HG02642 (cell line): ENCODE measurements at regions not wholly inside any gene's neighbourhood (a gene's known extent, or its start where the extent isn't known, plus 50 kb on each side); places are given as distances from the start of the nearest gene placed in this dataset.
"Not testable (repeated sequence)": the region's sequence is repeated elsewhere in the genome, so short reads cannot be mapped to it uniquely, and the experiment has no call there.

Experiments used
- ATAC-seq: cut with Tn5 transposase; IDR thresholded peaks from one replicate; pipeline ENCODE4 v1.9.1; 2021; ENCODE audit warnings: mild to moderate bottlenecking; ENCODE audit not compliant: unreplicated experiment, poor library complexity

- no peak for ATAC-seq
Measured at GRCh38 chr15:38842226-38842625, 277.6 kb upstream of the RASGRP1 start.

- no peak for ATAC-seq
Measured at GRCh38 chr15:38843051-38843501, 278.5 kb upstream of the RASGRP1 start.

GRCh38 chr15:38843736-38844590 is 279.3 kb upstream of the RASGRP1 start:
- ATAC-seq = no peak

DNA sequence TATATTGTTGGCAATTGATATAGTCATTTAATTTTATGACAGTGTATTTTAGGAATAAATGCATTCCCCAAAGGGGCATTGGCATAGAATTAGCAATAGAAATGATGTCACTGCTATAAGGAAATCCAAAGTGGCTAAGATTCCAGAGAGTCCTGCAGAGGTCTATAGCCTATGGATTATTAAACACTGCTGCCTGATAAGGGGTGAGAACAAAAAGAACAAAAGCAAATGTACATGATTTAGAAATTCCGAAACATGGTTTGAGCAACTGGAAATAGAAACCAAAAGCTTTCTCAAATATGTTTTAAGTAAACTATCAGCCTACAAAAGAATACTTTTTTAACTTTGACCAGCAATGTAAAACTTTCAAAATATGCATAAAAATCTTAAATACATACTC is 280.1 kb upstream of the RASGRP1 start:
- ATAC-seq = no peak

- no peak for ATAC-seq
Measured at GRCh38 chr15:38846346-38846745, 281.7 kb upstream of the RASGRP1 start.

DNA sequence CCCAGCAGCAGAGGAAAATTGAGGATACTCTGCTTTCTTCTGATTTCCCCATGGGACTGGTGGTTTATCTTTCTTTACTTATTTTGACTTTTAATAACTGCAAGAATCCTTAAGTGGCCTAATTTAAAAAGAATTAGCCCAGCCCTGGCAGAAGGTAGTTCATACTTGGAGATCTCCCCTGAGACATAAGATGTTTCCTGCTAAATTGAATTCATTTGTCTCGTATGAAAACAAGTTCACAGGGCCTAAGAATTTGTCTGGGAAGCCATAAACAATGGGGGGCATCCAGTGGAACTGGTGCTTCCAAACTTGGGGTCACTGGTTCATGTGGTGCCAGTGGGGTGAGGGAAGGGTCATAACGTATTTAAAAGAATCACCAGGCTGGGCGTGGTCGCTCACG is 283.1 kb upstream of the RASGRP1 start:
- ATAC-seq = no peak

GRCh38 chr15:38849046-38849445 is 284.4 kb upstream of the RASGRP1 start:
- ATAC-seq = no peak

- ATAC-seq = not testable (repeated sequence)
Measured at GRCh38 chr15:38852188-38852587, 287.6 kb upstream of the RASGRP1 start.

- no peak for ATAC-seq
Measured at GRCh38 chr15:38853608-38854007, 289.0 kb upstream of the RASGRP1 start.

DNA sequence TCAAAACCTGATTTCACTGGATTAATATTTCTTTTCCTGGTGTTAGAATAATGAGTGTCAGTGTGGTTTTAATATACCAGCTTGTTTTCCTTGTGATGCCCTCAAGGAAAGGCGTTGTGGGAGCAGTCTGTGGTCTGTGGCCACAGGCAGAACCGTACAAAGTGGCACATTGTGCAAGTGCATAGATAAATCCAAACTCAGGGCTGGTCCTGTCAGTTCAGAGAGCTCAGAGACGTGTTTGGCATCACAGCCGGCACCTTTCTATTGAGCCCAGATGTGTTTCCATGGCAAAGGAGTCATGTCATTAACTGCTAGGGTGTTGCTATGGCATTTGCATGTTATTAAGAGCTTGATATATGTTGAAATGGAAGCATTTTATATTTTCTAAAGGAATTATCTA is 289.9 kb upstream of the RASGRP1 start:
- ATAC-seq = no peak

DNA sequence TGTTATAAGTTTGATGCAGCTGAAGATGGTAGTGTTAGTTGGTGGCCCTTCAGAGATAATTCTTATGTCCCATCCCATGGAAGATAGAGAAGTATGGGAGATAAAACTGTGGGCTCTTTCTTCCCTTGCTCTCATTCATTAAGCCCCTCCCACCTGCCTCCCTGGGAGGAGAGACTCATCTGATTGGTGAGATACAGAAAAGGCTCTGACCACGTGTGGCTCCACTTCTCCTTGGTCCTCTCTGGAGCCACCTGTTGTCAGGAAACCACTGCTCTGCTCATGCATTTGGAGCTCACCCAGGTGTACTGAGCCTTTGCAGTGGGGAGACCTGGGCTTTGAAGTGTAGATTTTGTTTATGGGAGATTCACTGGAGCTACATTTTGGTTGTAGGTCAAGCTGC is 293.2 kb upstream of the RASGRP1 start:
- ATAC-seq = no peak

- ATAC-seq = no peak
Measured at GRCh38 chr15:38859574-38859973, 295.0 kb upstream of the RASGRP1 start.

DNA sequence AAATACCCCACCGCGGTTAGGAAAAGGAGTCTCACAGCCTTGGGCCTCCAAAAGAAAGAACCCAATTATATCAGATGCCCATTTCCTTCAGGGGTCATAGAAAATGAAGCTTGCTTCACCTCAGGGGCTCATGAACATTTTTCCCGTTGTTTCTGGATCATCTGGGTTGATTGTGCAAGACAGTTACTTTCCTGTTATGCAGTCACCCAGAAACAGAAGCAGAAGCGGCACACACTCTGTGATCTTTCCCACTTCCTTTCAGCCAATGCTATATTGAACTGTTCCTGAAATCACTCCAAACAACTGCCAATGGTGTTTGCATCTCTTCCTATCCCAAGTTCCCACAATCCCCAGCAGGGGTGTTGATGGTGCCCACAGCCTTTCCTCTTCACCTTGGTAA is 295.6 kb upstream of the RASGRP1 start:
- no peak for ATAC-seq

GRCh38 chr15:38860674-38861073 is 296.1 kb upstream of the RASGRP1 start:
- no peak for ATAC-seq

DNA sequence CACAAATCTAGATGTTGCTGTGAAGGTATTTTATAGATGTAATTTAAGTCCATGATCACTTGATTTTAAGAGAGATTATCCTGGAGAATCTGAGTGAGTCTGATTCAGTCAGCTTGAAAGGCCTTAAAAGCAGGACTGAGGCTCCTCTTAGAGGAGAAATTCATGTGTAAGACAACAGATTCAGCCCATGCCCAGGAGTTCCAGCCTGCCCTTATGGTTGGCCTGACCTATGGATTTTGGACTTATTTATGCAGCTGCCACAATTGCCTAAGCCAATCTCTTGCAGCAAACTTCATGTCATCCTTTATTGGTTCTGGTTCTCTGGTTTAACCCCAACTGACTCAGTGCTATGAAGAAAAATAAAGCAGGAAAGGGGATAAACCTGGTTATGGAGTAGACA is 296.5 kb upstream of the RASGRP1 start:
- ATAC-seq = no peak

- ATAC-seq = no peak
Measured at GRCh38 chr15:38862099-38862498, 297.5 kb upstream of the RASGRP1 start.

DNA sequence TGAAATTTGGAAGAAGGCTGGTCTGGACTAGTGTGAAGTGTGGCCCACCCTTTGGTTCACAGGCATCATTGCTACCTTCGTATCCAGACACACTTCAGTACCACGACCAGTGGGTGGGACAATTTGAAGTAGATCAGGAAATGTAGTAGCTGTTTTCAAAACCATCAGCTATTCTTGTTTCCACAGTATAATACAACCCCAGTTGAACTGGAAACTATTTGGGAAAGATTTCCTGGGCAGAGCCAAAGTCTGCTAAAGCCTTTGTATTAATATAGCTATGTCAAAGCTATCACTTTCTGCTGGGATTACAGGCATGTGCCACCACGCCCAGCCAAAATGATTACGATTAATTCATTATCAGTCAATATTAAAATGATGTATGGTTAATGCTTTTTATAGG is 298.8 kb upstream of the RASGRP1 start:
- ATAC-seq = no peak

- no peak for ATAC-seq
Measured at GRCh38 chr15:38864122-38864521, 299.5 kb upstream of the RASGRP1 start.

GRCh38 chr15:38864827-38865581 is 300.4 kb upstream of the RASGRP1 start:
- no peak for ATAC-seq

DNA sequence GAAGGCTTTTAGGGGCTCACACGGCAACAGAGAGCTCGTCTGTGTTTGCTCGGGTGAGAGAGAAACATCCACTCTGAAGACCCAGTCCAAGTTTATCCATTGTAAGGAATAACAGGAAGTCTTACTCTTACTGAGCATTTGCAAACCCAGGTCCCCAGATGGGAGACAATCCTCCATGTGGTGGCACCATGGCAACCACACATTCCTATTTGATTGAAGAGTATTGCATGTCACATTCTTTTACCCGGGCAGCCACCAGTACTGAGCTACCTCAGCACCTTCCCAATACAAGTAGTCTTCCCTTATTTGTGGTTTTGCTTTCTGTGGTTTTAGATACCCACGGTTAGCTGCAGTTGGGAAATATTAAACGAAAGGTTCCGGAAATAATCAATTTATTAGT is 302.9 kb upstream of the RASGRP1 start:
- no peak for ATAC-seq

DNA sequence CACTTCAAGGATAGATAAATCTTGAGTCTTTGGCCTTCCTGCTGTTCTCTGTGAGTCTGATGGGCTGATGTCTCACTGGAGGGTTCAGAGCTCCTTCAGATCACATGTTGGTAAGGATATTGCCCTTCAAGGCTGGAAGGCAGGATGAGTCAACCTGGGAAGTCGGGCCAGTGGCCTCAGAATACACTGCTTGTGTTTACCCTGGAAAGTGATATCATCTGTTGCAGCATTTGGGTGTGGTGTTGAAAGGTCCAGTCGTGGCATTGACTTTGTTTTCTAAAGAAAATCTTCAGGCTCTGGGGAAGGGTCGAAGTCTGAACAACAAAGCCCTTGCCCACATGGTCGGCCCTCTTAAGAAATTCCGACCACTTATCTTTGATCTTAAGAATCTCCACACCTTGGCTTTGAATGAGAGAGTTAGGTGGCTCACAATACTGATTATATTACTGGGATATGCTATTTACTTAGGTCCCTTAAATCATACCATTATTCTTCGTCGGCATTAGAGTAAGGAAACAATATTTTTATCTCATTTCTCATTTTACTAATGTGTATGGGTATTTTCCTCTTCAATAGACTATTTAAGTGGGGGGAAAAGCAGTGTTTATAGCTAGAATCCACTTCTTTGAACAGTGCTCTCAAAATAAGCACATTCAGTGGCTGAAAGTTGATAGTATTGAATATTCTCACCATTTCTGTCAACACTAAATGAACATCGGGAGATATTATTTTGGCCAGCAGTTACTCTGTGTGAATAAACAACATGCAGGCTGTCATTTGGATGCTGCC is 303.9 kb upstream of the RASGRP1 start:
- no peak for ATAC-seq
